ENCODE measurements at regions not wholly inside any gene's neighbourhood (a gene's known extent, or its start where the extent isn't known, plus 50 kb on each side); places are given as distances from the start of the nearest gene placed in this dataset.

- DNase-seq (ENCODE audit: low read depth, low spot score), result no peak
- no peaks in the 10 kb centered on the region for H3K79me2 ChIP-seq (ENCODE audit: insufficient read depth, low read length)
- H3K27me3 ChIP-seq (ENCODE audit: insufficient read depth, low read length), result peaks cover 31% of the 10 kb centered on the region
- H3K9me3 ChIP-seq (ENCODE audit: control insufficient read depth in 1 of 2, insufficient read depth in 1 of 2, low read depth in 1 of 2, low read length in 2 of 2), result no peaks in the 10 kb centered on the region
- no peak overlapping the region for H2AFZ ChIP-seq (ENCODE audit: low read depth, low read length, poor library complexity, severe bottlenecking)
- no peaks in the 10 kb centered on the region for H3K9me2 ChIP-seq (ENCODE audit: insufficient read depth)
- H3K4me1 ChIP-seq (ENCODE audit: control insufficient read depth in 1 of 2, insufficient read depth in 2 of 2, low read length in 2 of 2), result no peaks in the 10 kb centered on the region
- H3K4me2 ChIP-seq (ENCODE audit: low read length), result no peak overlapping the region
- POLR2A ChIA-PET, result no interaction called here
- no TSS peak for BruUV-seq (replicated peaks)
- no peak overlapping the region for H3K27ac ChIP-seq (ENCODE audit: low read depth, low read length)
- H3K4me3 ChIP-seq (replicated peaks in 1 of 2; ENCODE audit: low read depth in 1 of 2, low read length in 2 of 2), result no peak overlapping the region
- intact Hi-C loops (cut with micrococcal nuclease), result loop anchor here (10.0 kb wide), 1 partner anchor 205 kb away; no protein-coding TSS in a partner anchor
- RAD21 ChIA-PET (ENCODE audit: low non-redundant PET in 1 of 2, low total read pairs in 2 of 2, uncharacterized antibody in 2 of 2, unreplicated experiment in 2 of 2), result no interaction called here
- CTCF ChIA-PET, result no interaction called here
- no peaks in the 10 kb centered on the region for H3K36me3 ChIP-seq (ENCODE audit: control insufficient read depth in 1 of 2, insufficient read depth in 2 of 2, low read length in 2 of 2)
- H4K20me1 ChIP-seq (ENCODE audit: insufficient read depth), result no peaks in the 10 kb centered on the region
- ATAC-seq, result no peak
- no peak overlapping the region for H3K9ac ChIP-seq (ENCODE audit: low read length)
- no peak for TF ChIP-seq MAX (IDR thresholded peaks at IDR 0.05)
- TF ChIP-seq, protein P1, sequence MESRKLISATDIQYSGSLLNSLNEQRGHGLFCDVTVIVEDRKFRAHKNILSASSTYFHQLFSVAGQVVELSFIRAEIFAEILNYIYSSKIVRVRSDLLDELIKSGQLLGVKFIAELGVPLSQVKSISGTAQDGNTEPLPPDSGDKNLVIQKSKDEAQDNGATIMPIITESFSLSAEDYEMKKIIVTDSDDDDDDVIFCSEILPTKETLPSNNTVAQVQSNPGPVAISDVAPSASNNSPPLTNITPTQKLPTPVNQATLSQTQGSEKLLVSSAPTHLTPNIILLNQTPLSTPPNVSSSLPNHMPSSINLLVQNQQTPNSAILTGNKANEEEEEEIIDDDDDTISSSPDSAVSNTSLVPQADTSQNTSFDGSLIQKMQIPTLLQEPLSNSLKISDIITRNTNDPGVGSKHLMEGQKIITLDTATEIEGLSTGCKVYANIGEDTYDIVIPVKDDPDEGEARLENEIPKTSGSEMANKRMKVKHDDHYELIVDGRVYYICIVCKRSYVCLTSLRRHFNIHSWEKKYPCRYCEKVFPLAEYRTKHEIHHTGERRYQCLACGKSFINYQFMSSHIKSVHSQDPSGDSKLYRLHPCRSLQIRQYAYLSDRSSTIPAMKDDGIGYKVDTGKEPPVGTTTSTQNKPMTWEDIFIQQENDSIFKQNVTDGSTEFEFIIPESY (IDR thresholded peaks at IDR 0.05; ENCODE audit: extremely low read depth, insufficient replicate concordance, low read length), result no peak
- no peak for TF ChIP-seq FOSL1 (IDR thresholded peaks at IDR 0.05; ENCODE audit: low read depth)
- no peak for TF ChIP-seq SRF (IDR thresholded peaks at IDR 0.05; ENCODE audit: low read depth)
- TF ChIP-seq RAD21 (IDR thresholded peaks at IDR 0.05; ENCODE audit: low read depth), result no peak
- no peak for TF ChIP-seq ZFX (IDR thresholded peaks at IDR 0.05)
- TF ChIP-seq ELF1 (IDR thresholded peaks at IDR 0.05; ENCODE audit: borderline replicate concordance, low read depth), result no peak
- TF ChIP-seq, protein P2, sequence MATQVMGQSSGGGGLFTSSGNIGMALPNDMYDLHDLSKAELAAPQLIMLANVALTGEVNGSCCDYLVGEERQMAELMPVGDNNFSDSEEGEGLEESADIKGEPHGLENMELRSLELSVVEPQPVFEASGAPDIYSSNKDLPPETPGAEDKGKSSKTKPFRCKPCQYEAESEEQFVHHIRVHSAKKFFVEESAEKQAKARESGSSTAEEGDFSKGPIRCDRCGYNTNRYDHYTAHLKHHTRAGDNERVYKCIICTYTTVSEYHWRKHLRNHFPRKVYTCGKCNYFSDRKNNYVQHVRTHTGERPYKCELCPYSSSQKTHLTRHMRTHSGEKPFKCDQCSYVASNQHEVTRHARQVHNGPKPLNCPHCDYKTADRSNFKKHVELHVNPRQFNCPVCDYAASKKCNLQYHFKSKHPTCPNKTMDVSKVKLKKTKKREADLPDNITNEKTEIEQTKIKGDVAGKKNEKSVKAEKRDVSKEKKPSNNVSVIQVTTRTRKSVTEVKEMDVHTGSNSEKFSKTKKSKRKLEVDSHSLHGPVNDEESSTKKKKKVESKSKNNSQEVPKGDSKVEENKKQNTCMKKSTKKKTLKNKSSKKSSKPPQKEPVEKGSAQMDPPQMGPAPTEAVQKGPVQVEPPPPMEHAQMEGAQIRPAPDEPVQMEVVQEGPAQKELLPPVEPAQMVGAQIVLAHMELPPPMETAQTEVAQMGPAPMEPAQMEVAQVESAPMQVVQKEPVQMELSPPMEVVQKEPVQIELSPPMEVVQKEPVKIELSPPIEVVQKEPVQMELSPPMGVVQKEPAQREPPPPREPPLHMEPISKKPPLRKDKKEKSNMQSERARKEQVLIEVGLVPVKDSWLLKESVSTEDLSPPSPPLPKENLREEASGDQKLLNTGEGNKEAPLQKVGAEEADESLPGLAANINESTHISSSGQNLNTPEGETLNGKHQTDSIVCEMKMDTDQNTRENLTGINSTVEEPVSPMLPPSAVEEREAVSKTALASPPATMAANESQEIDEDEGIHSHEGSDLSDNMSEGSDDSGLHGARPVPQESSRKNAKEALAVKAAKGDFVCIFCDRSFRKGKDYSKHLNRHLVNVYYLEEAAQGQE (IDR thresholded peaks at IDR 0.05; ENCODE audit: low read depth), result no peak
- no peak for TF ChIP-seq EGR1 (IDR thresholded peaks at IDR 0.05; ENCODE audit: low read depth)
- TF ChIP-seq JUND (IDR thresholded peaks at IDR 0.05), result no peak
- TF ChIP-seq CTCF (IDR thresholded peaks at IDR 0.05 in 2 of 3, conservative IDR thresholded peaks at IDR 0.05 in 1 of 3; ENCODE audit: borderline replicate concordance in 1 of 3, insufficient read depth in 1 of 3, low read depth in 2 of 3, low read length in 2 of 3), result no peak
- TF ChIP-seq EZH2phosphoT487 (IDR thresholded peaks at IDR 0.05; ENCODE audit: borderline replicate concordance), result no peak
These were observed 231.1 kb upstream of the ZNF32 start for GRCh38 chr10:43879742-43880141.

All from HCT116 (cell line).